ENCODE measurements at regions not wholly inside any gene's neighbourhood (a gene's known extent, or its start where the extent isn't known, plus 50 kb on each side); places are given as distances from the start of the nearest gene placed in this dataset.

GRCh38 chr13:62356977-62357376, 941.3 kb upstream of the PCDH20 start:
- no peak for DNase-seq (ENCODE audit: low spot score)

GRCh38 chr13:62337109-62337880, 921.6 kb upstream of the PCDH20 start:
- peak; percentile 98 for DNase-seq (ENCODE audit: low spot score)

GRCh38 chr13:62336507-62336906, 920.9 kb upstream of the PCDH20 start:
- DNase-seq (ENCODE audit: low spot score), result no peak

- no peak for DNase-seq (ENCODE audit: low spot score)
Measured at GRCh38 chr13:62333466-62333865, 917.8 kb upstream of the PCDH20 start.

GRCh38 chr13:62331384-62331783, 915.7 kb upstream of the PCDH20 start:
- DNase-seq (ENCODE audit: low spot score), result no peak

GRCh38 chr13:62327367-62327766, 911.7 kb upstream of the PCDH20 start:
- DNase-seq (ENCODE audit: low spot score), result no peak

- no peak for DNase-seq (ENCODE audit: low spot score)
Measured at GRCh38 chr13:62324842-62325241, 909.2 kb upstream of the PCDH20 start.

- peak; percentile 44 for DNase-seq (ENCODE audit: low spot score)
Measured at GRCh38 chr13:62321895-62322294, 906.2 kb upstream of the PCDH20 start.

- DNase-seq (ENCODE audit: low spot score), result no peak
Measured at GRCh38 chr13:62321139-62321538, 905.5 kb upstream of the PCDH20 start.

- DNase-seq (ENCODE audit: low spot score), result peak; percentile 77
Measured at GRCh38 chr13:62320129-62321108, 904.8 kb upstream of the PCDH20 start.

- no peak for DNase-seq (ENCODE audit: low spot score)
Measured at GRCh38 chr13:62309904-62310303, 894.3 kb upstream of the PCDH20 start.

GRCh38 chr13:62305756-62306155, 890.1 kb upstream of the PCDH20 start:
- no peak for DNase-seq (ENCODE audit: low spot score)

- DNase-seq (ENCODE audit: low spot score), result no peak
Measured at GRCh38 chr13:62302341-62302740, 886.7 kb upstream of the PCDH20 start.

GRCh38 chr13:62299988-62300387, 884.3 kb upstream of the PCDH20 start:
- no peak for DNase-seq (ENCODE audit: low spot score)

GRCh38 chr13:62296812-62297211, 881.2 kb upstream of the PCDH20 start:
- no peak for DNase-seq (ENCODE audit: low spot score)

- DNase-seq (ENCODE audit: low spot score), result no peak
Measured at GRCh38 chr13:62294244-62294643, 878.6 kb upstream of the PCDH20 start.

- no peak for DNase-seq (ENCODE audit: low spot score)
Measured at GRCh38 chr13:62292714-62293480, 877.2 kb upstream of the PCDH20 start.

GRCh38 chr13:62290542-62290941, 874.9 kb upstream of the PCDH20 start:
- no peak for DNase-seq (ENCODE audit: low spot score)

GRCh38 chr13:62287764-62288163, 872.1 kb upstream of the PCDH20 start:
- no peak for DNase-seq (ENCODE audit: low spot score)

- no peak for DNase-seq (ENCODE audit: low spot score)
Measured at GRCh38 chr13:62280590-62280989, 864.9 kb upstream of the PCDH20 start.

GRCh38 chr13:62278271-62278670, 862.6 kb upstream of the PCDH20 start:
- DNase-seq (ENCODE audit: low spot score), result no peak

- DNase-seq (ENCODE audit: low spot score), result peak; percentile 93
Measured at GRCh38 chr13:62251734-62252133, 836.1 kb upstream of the PCDH20 start.

Data from SK-N-DZ (cell line).